ENCODE measurements at regions not wholly inside any gene's neighbourhood (a gene's known extent, or its start where the extent isn't known, plus 50 kb on each side); places are given as distances from the start of the nearest gene placed in this dataset.
A peak's percentile ranks its signal among the peaks of the same experiment; 100 is the strongest.

- TF ChIP-seq CTCF (IDR thresholded peaks at IDR 0.05), result no peak
- peak overlapping the region; percentile 27 for H3K27ac ChIP-seq
- H3K27me3 ChIP-seq, result no peaks in the 10 kb centered on the region
- H3K36me3 ChIP-seq, result no peaks in the 10 kb centered on the region
- DNase-seq (no peak), ATAC-seq (no peak)
- intact Hi-C loops (cut with DNase I), result no loop called here
- peaks cover 4% of the 10 kb centered on the region for H3K4me1 ChIP-seq
- no peak overlapping the region for H3K4me3 ChIP-seq
- no peaks in the 10 kb centered on the region for H3K9me3 ChIP-seq
These were observed 286.5 kb upstream of the SLC14A2 start for GRCh38 chr18:45328811-45329210.

GRCh38 chr18:45329316-45329715 is 286.0 kb upstream of the SLC14A2 start:
- Histone ChIP-seq H3K27me3 (no peaks in the 10 kb centered on the region), H3K36me3 (no peaks in the 10 kb centered on the region), H3K4me3 (no peak overlapping the region), H3K9me3 (no peaks in the 10 kb centered on the region), H3K4me1 (peaks cover 4% of the 10 kb centered on the region), H3K27ac (peak overlapping the region; percentile 27)
- intact Hi-C loops (cut with DNase I), result no loop called here
- ATAC-seq (no peak), DNase-seq (no peak)
- TF ChIP-seq CTCF (IDR thresholded peaks at IDR 0.05), result no peak

- Histone ChIP-seq H3K27ac (no peak overlapping the region), H3K4me1 (peaks cover 4% of the 10 kb centered on the region), H3K9me3 (no peaks in the 10 kb centered on the region), H3K36me3 (no peaks in the 10 kb centered on the region), H3K27me3 (no peaks in the 10 kb centered on the region), H3K4me3 (no peak overlapping the region)
- TF ChIP-seq CTCF (IDR thresholded peaks at IDR 0.05), result no peak
- ATAC-seq (peak; percentile 66), DNase-seq (no peak)
- intact Hi-C loops (cut with DNase I), result no loop called here
These were observed 285.1 kb upstream of the SLC14A2 start for GRCh38 chr18:45330170-45330594.

- no peak for TF ChIP-seq CTCF (IDR thresholded peaks at IDR 0.05)
- ATAC-seq (no peak), DNase-seq (no peak)
- H3K27me3 ChIP-seq, result no peaks in the 10 kb centered on the region
- H3K9me3 ChIP-seq, result no peaks in the 10 kb centered on the region
- H3K4me1 ChIP-seq, result no peaks in the 10 kb centered on the region
- H3K4me3 ChIP-seq, result no peak overlapping the region
- intact Hi-C loops (cut with DNase I), result no loop called here
- H3K36me3 ChIP-seq, result no peaks in the 10 kb centered on the region
- H3K27ac ChIP-seq, result no peak overlapping the region
These were observed 282.4 kb upstream of the SLC14A2 start for GRCh38 chr18:45332871-45333270.

GRCh38 chr18:45334191-45334590 is 281.1 kb upstream of the SLC14A2 start:
- no peak for TF ChIP-seq CTCF (IDR thresholded peaks at IDR 0.05)
- intact Hi-C loops (cut with DNase I), result no loop called here
- no peaks in the 10 kb centered on the region for H3K36me3 ChIP-seq
- ATAC-seq (peak; percentile 75), DNase-seq (no peak)
- H3K9me3 ChIP-seq, result no peaks in the 10 kb centered on the region
- no peak overlapping the region for H3K27ac ChIP-seq
- no peak overlapping the region for H3K4me3 ChIP-seq
- no peaks in the 10 kb centered on the region for H3K4me1 ChIP-seq
- H3K27me3 ChIP-seq, result no peaks in the 10 kb centered on the region

Measured in upper lobe of right lung (tissue), 1 donor.